ENCODE measurements at regions not wholly inside any gene's neighbourhood (a gene's known extent, or its start where the extent isn't known, plus 50 kb on each side); places are given as distances from the start of the nearest gene placed in this dataset.
"Not testable (repeated sequence)": the region's sequence is repeated elsewhere in the genome, so short reads cannot be mapped to it uniquely, and the experiment has no call there.

GRCh38 chr4:96342790-96343455, 503.0 kb downstream of the PDHA2 start:
- DNase-seq, result no peak

DNA sequence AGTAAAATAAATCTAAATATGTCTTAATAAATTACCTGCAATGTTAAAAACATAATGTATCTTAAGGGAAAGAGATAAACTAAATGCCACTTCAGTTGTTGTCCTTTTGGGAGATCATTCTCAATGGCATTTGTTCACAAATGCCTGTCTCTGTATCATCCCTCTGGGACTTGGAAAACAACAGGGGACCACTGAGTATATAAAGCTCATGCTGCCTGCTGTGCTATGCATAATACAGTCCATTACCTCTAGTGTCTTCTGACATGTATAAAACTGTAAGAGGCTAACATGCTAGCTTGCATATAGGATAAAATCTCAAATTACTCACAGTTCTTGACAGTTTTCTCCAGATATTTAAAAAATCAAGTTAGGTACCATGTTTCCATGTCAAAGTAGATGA, 503.9 kb downstream of the PDHA2 start:
- DNase-seq, result no peak

DNA sequence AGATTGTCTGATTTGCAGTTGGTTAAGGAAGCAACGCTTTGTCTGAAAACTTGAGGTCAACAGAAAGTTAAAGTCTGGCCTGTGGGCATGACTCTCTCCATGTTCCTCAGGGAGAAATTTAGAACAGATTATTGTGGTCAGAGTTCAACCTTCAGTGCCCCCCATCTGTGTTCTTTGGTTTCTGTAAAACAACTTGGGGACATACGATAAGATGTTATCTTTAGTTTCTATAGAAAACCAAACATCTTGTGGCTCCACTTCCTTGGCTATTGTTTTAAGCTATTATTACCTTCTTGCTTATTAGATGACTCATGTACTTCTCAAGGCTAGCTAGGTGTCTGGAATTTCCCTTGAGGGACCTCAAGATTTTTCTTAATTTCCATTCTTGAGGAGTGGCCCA, 507.7 kb downstream of the PDHA2 start:
- DNase-seq, result no peak

GRCh38 chr4:96352051-96352517, 512.2 kb downstream of the PDHA2 start:
- no peak for DNase-seq

DNA sequence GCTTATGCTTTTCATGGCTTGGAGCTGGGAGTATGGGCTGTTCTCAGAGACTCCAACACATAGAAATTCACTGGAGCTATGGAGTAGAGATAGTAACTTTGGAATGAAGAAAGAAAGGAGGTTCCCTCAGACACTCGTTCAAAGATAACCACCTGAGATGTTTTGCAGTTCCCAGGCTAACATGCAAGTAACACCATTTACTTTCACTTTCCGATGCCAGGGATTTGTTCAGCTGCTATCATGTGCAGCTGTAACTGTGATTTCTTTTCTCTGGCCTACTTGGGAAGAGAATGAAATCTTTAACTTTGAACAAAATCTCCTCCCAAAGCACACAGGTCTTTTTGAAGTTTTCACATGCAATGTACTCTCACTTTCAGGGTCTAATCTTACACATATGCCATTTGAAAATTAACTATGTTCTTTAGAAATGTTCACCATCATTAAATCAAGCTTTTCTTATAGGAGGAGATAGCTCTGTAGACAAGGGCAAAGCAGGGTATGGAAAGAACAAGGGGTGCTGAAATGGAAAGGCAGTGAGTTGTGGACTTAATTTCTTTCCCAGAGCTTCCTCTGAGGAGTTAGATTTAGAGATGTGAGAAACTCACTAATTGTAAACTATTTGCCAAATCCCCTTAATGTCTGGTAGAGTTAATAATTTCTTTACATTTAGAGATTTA, 514.3 kb downstream of the PDHA2 start:
- DNase-seq, result no peak

DNA sequence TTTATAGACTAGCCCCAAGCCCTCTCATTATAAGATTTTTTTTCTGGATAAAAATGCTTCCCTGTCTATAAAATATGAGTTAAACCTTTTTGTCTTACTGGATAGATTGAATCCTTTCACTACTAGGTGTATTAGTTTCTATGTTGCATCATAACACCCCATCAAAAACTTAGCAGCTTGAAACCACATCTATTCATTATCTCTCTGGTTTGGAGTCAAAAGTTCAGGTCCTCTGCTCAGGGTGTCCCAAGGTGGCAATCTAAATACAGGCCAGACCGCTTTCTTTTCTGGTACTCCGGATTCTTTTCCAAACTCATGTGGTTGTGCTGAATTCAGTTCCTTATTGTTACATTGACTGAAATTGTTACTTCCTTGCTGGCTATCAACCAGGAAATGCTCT, 515.5 kb downstream of the PDHA2 start:
- DNase-seq, result no peak

DNA sequence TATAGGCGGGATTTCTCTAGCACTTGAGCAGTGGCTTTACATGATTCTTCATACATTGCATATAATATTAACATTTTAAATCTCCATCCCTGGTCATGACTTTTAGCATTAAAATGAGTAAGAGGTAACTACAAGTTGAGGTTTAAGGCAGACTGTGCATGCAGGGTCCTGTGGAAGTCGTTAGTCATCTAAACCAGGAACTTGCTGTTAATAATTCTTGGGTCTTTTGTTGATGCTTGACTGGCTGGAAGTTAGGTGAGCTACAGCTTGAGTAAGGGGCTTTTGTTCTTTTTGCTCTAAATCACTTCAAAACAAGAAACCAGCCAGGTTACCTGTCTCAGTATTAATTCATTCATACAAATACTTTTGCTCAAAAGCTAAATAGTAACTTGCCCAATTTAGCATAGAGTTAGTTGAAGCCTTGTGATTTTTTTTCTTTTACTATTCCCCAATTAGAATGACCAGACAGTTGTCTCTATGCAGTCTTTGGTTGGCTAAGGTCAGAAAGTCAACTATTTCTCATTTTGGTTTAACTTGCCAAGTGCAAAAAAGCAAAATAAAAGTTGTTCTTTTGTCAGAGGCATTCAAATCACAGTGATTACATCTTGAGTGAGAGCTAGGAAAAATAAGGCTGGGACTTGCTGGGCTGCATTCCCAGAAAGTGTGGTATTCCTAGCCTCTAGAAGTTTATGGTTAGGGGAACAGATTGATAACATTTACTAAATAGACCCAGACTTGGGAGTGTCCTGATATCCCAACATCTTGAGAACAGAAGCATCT, 516.9 kb downstream of the PDHA2 start:
- DNase-seq, result no peak

GRCh38 chr4:96366632-96367031, 526.7 kb downstream of the PDHA2 start:
- no peak for DNase-seq

DNA sequence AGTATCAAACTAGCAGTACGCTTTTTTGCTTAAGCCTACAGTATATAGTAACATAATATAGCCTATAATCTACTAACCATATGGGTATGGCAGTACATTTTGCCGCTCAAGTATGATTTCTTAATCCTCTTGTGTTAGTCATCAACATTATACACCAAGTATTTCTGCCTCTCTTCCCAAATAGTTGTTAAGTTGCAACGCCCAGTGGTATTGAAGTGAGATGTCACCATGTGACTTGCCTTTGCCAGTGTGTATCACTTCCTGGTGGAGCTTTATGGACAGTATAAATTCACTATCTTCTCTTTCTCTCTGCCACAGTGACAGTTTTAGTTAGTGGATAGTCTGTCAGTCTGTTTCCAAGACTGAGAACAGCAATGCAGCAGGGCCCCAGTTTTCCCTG, 535.5 kb downstream of the PDHA2 start:
- DNase-seq, result no peak

DNA sequence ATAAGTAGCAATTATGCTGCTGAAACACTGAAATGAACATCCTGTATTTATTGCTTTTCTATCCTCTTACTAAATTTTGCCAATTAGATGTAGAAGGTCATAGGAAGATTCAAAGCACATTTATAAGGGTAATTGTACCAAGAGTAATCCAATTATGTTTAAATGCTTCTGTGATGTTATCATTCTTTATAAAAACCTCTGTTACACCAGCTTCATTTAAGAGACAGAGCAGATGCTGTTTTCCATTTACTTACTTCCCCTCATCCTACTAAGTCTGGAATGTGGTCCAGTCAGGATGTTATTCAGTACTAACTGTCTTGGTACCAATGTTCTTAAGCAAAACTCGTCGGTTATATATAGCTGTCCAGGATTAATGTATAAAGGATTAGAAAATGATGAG, 539.6 kb downstream of the PDHA2 start:
- no peak for DNase-seq

DNA sequence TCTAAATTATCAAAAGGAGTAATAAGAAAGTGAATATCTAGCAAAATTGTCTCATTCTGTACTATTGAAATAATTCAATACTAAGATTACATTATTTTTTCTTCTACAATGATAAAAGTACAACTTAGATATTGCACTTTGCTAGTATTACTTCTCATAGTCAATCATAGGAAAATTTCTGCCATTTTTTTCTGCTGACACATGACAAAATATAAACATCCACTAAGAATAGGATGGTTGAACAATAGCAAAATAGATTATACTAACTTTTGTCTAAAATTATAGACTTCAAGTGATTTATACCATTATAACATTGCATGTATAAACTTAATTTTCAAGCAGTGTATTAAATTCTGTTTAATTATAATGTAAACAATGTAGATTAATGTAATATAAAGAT, 540.2 kb downstream of the PDHA2 start:
- DNase-seq, result no peak

DNA sequence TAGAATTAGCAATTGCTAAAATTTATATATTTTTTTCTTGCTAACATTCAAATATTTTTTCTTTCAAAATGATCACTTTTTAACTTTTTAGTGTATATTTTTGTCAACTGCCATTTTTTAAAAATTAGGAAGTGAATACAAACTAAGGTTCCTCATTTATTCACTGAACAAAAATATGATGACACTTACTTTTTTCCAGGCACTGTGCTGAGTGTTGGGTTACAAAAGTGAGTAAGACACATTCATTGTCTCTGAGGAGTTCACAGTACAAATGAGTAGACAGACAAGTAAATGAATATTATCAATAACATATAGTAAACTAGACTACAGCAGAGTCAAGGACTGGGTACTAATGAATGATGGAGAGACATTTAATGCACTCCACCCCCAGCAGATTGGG, 543.5 kb downstream of the PDHA2 start:
- DNase-seq, result no peak

- DNase-seq, result no peak
These were observed 549.9 kb downstream of the PDHA2 start for GRCh38 chr4:96389770-96390169.

GRCh38 chr4:96390404-96390803, 550.5 kb downstream of the PDHA2 start:
- no peak for DNase-seq

- DNase-seq, result no peak
These were observed 555.9 kb downstream of the PDHA2 start for GRCh38 chr4:96395747-96396146.

- no peak for DNase-seq
These were observed 566.8 kb downstream of the PDHA2 start for GRCh38 chr4:96406742-96407141.

DNA sequence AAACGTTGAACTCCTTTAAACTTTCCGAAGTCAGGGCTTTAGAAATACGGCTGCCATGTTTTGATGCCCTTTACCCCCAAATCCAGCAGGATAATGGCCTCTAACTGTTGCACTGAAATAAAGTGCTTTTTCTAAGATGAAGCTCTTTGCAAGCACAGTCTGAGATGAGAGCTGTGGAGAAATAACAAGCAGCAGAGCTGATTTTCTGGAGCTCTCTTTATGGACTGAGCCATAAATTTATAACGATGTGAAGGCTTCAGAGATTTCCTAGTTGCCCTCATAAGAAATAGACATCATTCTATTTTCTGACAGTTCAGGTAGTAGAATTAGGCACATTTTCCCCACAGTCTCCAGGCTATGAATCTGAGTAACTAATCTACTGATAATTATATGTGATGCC, 567.3 kb downstream of the PDHA2 start:
- DNase-seq, result no peak

GRCh38 chr4:96407738-96408463, 568.0 kb downstream of the PDHA2 start:
- DNase-seq, result peak; percentile 38

DNA sequence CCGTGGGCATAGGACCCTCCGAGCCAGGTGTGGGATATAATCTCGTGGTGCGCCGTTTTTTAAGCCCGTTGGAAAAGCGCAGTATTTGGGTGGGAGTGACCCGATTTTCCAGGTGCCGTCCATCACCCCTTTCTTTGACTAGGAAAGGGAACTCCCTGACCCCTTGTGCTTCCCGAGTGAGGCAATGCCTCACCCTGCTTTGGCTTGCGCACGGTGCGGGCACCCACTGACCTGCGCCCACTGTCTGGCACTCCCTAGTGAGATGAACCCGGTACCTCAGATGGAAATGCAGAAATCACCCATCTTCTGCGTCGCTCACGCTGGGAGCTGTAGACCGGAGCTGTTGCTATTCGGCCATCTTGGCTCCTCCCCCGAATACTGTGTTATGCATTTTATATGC, 575.0 kb downstream of the PDHA2 start:
- DNase-seq, result not testable (repeated sequence)

DNA sequence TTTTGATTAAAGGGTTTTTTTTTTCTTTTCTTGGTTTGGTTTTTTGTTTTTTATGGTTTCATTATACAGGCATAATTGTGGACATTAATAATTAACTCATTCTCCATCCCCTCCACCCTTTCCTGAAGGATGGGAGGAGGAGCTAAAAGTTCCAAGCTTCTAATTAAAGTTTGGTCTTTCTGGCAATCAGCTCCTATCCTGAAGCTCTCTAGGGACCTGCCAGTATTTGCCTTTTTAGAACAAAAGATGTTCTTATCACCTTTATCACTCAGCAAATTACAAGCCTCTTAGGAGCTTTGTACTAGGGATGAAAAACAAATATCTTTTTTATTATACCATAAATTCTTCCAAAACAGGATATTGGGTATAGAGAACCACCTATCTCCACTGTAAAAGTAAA, 589.8 kb downstream of the PDHA2 start:
- DNase-seq, result no peak

DNA sequence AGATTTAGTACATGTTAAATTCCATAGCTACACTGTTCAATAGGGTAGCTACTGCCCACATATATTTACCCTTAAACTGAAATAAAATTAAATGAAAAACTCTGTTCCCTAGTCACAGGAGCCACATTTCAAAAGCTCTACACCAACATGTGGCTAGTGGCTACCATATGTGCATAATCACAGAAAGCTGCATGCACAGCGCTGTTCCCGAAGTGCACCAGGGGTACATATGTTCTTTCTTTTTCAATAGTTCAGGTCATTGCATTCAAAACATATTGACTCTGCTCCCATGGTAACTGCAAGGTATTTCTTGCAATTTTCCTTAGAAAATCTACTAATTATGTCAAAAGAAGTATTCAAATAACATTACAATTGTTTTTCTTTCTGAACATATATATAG, 591.2 kb downstream of the PDHA2 start:
- DNase-seq, result no peak

DNA sequence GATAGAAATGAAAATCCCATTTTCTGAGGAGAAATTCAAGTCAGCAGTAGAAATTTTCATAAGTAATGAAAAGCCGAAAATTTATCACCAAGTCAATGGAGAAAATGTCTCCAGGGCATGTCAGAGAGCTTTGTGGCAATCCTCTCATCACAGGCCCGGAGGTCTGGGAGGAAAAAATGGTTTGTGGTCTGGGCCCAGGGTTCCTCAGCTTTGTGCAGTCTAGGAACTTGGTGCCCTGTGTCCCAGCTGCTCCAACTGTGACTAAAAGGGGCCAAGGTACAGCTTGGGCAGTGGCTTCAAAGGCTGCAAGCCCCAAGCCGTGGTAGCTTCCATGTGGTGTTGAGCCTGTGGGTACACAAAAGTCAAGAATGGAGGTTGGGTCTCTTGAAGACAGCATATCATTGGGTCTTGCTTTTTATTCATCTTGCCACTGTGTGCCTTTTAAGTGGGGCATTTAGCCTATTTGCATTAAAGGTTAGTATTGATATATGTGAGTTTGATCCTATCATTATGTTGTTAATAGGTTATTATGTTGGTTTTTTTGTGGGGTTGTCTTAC, 608.5 kb downstream of the PDHA2 start:
- no peak for DNase-seq

All from NCI-H1417 treated with DMSO at 0.1 percent for 48 hours (cell line).